HUDEP-2 (cell line): ENCODE measurements at regions not wholly inside any gene's neighbourhood (a gene's known extent, or its start where the extent isn't known, plus 50 kb on each side); places are given as distances from the start of the nearest gene placed in this dataset.
"Not testable (repeated sequence)": the region's sequence is repeated elsewhere in the genome, so short reads cannot be mapped to it uniquely, and the experiment has no call there.

Experiments
- DNase-seq, 76 experiments: peaks; one replicate each; lab custom pipeline; 2025; ENCODE audit not compliant: unreplicated experiment in 76 of 76; lab: John Stamatoyannopoulos, UW

GRCh38 chr7:79664884-79665676, 211.6 kb upstream of the MAGI2 start:
- peak in 2 of 76 experiments; percentile 1 to 18 for DNase-seq

GRCh38 chr7:79658304-79658703, 204.8 kb upstream of the MAGI2 start:
- no peak for DNase-seq

- no peak for DNase-seq
These were observed 199.7 kb upstream of the MAGI2 start for GRCh38 chr7:79653136-79653631.

- no peak for DNase-seq
These were observed 199.2 kb upstream of the MAGI2 start for GRCh38 chr7:79652619-79653018.

GRCh38 chr7:79647711-79648110, 194.2 kb upstream of the MAGI2 start:
- DNase-seq: no peak

- DNase-seq: no peak
These were observed 192.8 kb upstream of the MAGI2 start for GRCh38 chr7:79646278-79646677.

GRCh38 chr7:79636849-79637248, 183.4 kb upstream of the MAGI2 start:
- no peak for DNase-seq

GRCh38 chr7:79625921-79626320, 172.5 kb upstream of the MAGI2 start:
- not testable (repeated sequence) for DNase-seq

- no peak for DNase-seq
These were observed 170.9 kb upstream of the MAGI2 start for GRCh38 chr7:79624336-79624735.

- no peak for DNase-seq
These were observed 169.3 kb upstream of the MAGI2 start for GRCh38 chr7:79622781-79623180.

- no peak for DNase-seq
These were observed 166.8 kb upstream of the MAGI2 start for GRCh38 chr7:79620291-79620690.

- no peak for DNase-seq
These were observed 165.7 kb upstream of the MAGI2 start for GRCh38 chr7:79619216-79619615.

GRCh38 chr7:79615871-79616640, 162.6 kb upstream of the MAGI2 start:
- DNase-seq: no peak

- no peak for DNase-seq
These were observed 162.0 kb upstream of the MAGI2 start for GRCh38 chr7:79615466-79615865.

- DNase-seq: no peak
These were observed 159.4 kb upstream of the MAGI2 start for GRCh38 chr7:79612903-79613302.

- no peak for DNase-seq
These were observed 158.6 kb upstream of the MAGI2 start for GRCh38 chr7:79612022-79612421.

- DNase-seq: no peak
These were observed 157.4 kb upstream of the MAGI2 start for GRCh38 chr7:79610748-79611304.

GRCh38 chr7:79610313-79610712, 156.8 kb upstream of the MAGI2 start:
- DNase-seq: no peak

- no peak for DNase-seq
These were observed 154.5 kb upstream of the MAGI2 start for GRCh38 chr7:79608005-79608404.

GRCh38 chr7:79604841-79605240, 151.4 kb upstream of the MAGI2 start:
- no peak for DNase-seq

GRCh38 chr7:79598351-79598750, 144.9 kb upstream of the MAGI2 start:
- DNase-seq: no peak

- not testable (repeated sequence) for DNase-seq
These were observed 141.2 kb upstream of the MAGI2 start for GRCh38 chr7:79594671-79595070.
